Upper lobe of right lung (tissue), 1 donor: ENCODE measurements at regions not wholly inside any gene's neighbourhood (a gene's known extent, or its start where the extent isn't known, plus 50 kb on each side); places are given as distances from the start of the nearest gene placed in this dataset.
A peak's percentile ranks its signal among the peaks of the same experiment; 100 is the strongest.

Experiments used
- ATAC-seq: fragments of 200-7000 bp; cut with Tn5 transposase; one replicate; pipeline ENCODE4 v1.9.1; 2020; ENCODE audit warnings: mild to moderate bottlenecking, moderate library complexity
- DNase-seq: peaks from one replicate; pipeline ENCODE4 v3.0.0-alpha.2; 2020
- H3K27ac ChIP-seq: fragments of 200-600 bp; one replicate; pipeline ENCODE4 v1.8.0; 2022
- H3K27me3 ChIP-seq: fragments of 200-600 bp; one replicate; pipeline ENCODE4 v1.8.0; 2022; ENCODE audit warnings: mild to moderate bottlenecking
- H3K36me3 ChIP-seq: fragments of 200-600 bp; one replicate; pipeline ENCODE4 v1.8.0; 2022
- H3K4me1 ChIP-seq: fragments of 200-600 bp; one replicate; pipeline ENCODE4 v1.8.0; 2022
- H3K4me3 ChIP-seq: fragments of 200-600 bp; one replicate; pipeline ENCODE4 v1.8.0; 2022; ENCODE audit warnings: mild to moderate bottlenecking
- H3K9me3 ChIP-seq: fragments of 200-600 bp; one replicate; pipeline ENCODE4 v1.8.0; 2022
- intact Hi-C: fragments of 100-400 bp; cut with DNase I; formaldehyde crosslinking; loops from one replicate; pipeline ENCODE4 v1.11.0; 2022
- TF ChIP-seq, protein P1 (sequence below): fragments of 200-600 bp; IDR thresholded peaks from one replicate; pipeline ENCODE4 v1.8.0; 2022; ENCODE audit warnings: antibody characterized with exemption
- donor health status: DM: no; HTN: yes; CAD: no; lungs with severe emphysema.

DNA sequence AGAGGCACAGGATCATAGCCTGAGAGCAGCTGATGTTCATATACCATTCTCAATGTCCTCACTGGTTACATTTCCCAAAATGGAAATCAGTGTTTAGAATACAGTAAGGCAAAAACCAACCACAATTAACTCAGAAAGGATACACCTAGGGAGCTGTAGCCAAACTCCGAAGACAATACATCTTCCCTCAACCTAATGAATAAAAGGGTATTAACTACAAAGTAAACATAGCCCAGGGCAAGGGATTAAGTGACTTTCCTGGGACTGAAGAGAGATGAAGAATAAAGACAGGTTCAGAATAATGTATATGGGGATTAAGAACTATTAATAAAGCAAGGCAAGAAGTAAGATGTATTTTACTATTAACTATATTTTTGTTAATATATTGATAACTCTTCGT lies 79.5 kb downstream of the RPS29 start:
- TF ChIP-seq, protein P1, sequence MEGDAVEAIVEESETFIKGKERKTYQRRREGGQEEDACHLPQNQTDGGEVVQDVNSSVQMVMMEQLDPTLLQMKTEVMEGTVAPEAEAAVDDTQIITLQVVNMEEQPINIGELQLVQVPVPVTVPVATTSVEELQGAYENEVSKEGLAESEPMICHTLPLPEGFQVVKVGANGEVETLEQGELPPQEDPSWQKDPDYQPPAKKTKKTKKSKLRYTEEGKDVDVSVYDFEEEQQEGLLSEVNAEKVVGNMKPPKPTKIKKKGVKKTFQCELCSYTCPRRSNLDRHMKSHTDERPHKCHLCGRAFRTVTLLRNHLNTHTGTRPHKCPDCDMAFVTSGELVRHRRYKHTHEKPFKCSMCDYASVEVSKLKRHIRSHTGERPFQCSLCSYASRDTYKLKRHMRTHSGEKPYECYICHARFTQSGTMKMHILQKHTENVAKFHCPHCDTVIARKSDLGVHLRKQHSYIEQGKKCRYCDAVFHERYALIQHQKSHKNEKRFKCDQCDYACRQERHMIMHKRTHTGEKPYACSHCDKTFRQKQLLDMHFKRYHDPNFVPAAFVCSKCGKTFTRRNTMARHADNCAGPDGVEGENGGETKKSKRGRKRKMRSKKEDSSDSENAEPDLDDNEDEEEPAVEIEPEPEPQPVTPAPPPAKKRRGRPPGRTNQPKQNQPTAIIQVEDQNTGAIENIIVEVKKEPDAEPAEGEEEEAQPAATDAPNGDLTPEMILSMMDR: no peak

DNA sequence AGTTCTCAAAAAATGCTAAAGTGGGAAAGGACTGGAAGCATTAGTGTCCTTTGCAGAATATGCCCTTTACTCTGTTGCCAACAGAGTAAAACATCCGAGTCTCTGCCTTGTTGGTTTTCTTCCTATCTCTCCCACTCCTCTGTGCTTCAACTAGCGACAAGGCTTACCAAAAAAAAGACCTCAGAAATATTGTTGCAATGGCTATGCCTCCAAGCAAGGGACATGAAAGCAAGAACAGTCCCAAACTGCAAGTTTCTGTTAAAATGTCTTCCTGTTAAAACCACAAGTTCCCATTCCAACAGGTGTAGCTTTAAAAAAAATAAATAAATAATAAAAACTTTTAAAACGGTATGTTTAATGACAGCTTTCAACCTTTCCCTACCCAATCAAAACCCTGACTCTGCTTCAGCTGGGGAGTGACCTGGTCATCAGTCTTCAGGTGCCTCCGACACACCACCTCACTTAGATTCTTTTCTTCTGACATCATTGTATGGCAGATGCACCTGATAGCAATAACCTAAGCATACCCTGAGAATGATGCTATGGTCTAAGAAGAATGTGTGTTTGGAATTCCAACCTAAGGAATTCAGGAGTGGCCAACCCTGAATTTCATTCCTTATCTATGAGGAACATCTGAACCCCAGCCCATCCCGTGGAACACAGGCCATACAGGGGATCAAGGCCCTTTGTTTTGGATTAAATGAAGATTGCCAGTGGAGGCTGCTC lies 81.0 kb downstream of the RPS29 start:
- ATAC-seq (no peak), DNase-seq (no peak)
- Histone ChIP-seq H3K27ac (no peak overlapping the region), H3K36me3 (no peaks in the 10 kb centered on the region), H3K9me3 (no peaks in the 10 kb centered on the region), H3K4me1 (no peaks in the 10 kb centered on the region), H3K4me3 (no peak overlapping the region), H3K27me3 (no peaks in the 10 kb centered on the region)
- TF ChIP-seq, protein P1: no peak
- intact Hi-C loops: no loop called here

More for the DNA sequence above, 79.5 kb downstream of the RPS29 start:
- DNase-seq (no peak), ATAC-seq (no peak)
- Histone ChIP-seq H3K36me3 (no peaks in the 10 kb centered on the region), H3K27ac (no peak overlapping the region), H3K4me3 (no peak overlapping the region), H3K9me3 (no peaks in the 10 kb centered on the region), H3K4me1 (no peaks in the 10 kb centered on the region), H3K27me3 (no peaks in the 10 kb centered on the region)
- intact Hi-C loops: no loop called here

DNA sequence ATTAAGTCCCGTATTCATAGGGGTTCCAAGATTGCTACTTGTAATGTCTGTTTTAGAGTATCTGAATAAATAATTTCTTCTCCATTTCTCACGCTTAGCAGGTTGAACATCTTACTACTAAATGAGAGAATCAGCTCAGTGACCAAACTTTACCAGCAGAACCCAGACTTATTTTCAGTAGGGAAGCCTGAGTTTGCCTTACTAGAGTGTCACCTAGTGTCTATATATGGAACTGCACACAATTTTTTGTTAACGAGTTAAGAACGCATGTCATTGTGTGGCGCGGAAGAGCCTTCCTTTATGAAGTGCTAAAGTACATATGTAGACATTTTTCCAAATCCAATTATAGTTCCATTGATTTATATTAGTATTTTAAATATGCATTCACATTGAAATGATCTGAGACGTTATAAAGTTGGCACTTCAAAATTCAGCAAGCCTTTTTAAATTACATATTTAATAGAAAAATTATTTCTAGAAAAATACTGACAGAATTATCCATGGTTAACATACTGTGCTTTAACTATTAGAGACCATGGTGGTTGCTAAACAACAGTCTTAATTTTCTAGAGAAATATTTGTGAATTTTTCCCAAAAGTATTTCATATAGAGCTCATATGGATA lies 88.3 kb downstream of the RPS29 start:
- no peaks in the 10 kb centered on the region for H3K36me3 ChIP-seq
- H3K9me3 ChIP-seq: no peaks in the 10 kb centered on the region
- TF ChIP-seq, protein P1: peak; percentile 90
- peaks cover 3% of the 10 kb centered on the region for H3K27me3 ChIP-seq
- H3K27ac ChIP-seq: no peak overlapping the region
- DNase-seq (no peak), ATAC-seq (peak; percentile 90)
- intact Hi-C loops: loop anchor here (5.0 kb wide), 1 partner anchor 54 kb away; no protein-coding TSS in a partner anchor
- H3K4me1 ChIP-seq: no peaks in the 10 kb centered on the region
- H3K4me3 ChIP-seq: no peak overlapping the region

DNA sequence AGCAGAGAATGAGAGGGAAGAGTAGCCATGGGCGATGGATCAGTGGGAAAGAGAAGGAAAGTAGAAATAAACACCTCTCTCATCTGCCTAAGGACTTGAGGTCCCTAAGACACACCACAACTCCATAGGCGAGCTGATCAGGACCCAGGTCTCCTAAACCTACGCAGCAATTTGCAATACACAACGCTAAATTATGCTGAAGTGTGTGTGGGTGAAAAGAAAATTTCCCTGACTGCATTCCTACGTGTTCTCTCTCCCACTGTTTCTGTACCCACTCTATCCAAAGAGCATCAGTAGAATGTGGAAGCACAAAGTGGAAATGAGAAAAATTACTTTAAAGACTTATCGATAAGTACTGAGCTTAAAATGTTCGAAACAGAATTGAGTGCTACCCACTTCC lies 88.9 kb downstream of the RPS29 start:
- no peaks in the 10 kb centered on the region for H3K36me3 ChIP-seq
- no peaks in the 10 kb centered on the region for H3K9me3 ChIP-seq
- intact Hi-C loops: loop anchor here (5.0 kb wide), 1 partner anchor 55 kb away; no protein-coding TSS in a partner anchor
- ATAC-seq (no peak), DNase-seq (no peak)
- H3K4me1 ChIP-seq: no peaks in the 10 kb centered on the region
- H3K27me3 ChIP-seq: peaks cover 3% of the 10 kb centered on the region
- TF ChIP-seq, protein P1: no peak
- H3K4me3 ChIP-seq: no peak overlapping the region
- no peak overlapping the region for H3K27ac ChIP-seq

DNA sequence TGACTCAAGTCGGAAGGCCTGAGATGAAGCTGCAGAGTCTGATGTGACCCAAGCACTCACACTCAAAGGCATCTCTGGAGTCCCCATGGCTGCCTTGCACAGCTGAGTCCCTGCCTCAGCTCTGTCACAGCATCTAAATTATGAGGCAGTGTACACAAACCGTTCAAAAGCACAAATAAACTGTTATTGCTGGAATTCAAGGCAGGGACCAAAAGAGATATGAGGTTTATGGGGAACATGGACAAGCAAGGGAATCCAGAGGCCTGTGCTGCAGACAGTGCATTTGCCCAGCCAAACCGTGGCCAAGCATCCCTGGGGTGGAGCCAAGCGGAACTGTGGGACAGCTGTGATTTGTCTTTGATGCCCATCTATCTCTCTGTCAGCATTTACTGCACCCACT lies 91.3 kb downstream of the RPS29 start:
- Histone ChIP-seq H3K4me1 (no peaks in the 10 kb centered on the region), H3K9me3 (no peaks in the 10 kb centered on the region), H3K4me3 (no peak overlapping the region), H3K36me3 (no peaks in the 10 kb centered on the region), H3K27ac (no peak overlapping the region), H3K27me3 (peaks cover 3% of the 10 kb centered on the region)
- ATAC-seq: no peak
- TF ChIP-seq, protein P1: no peak
- no peak for DNase-seq
- intact Hi-C loops: loop anchor here (5.0 kb wide), 1 partner anchor 57 kb away; no protein-coding TSS in a partner anchor
